Esophagus muscularis mucosa (tissue), 4 donors: ENCODE measurements at regions not wholly inside any gene's neighbourhood (a gene's known extent, or its start where the extent isn't known, plus 50 kb on each side); places are given as distances from the start of the nearest gene placed in this dataset.

Experiments
- CTCF ChIP-seq, 3 experiments: fragments of 200-600 bp in 2 of 3; fragments of 450-650 bp in 1 of 3; sonication (generic) in 2 of 3; IDR thresholded peaks; one replicate each; pipeline ENCODE4 v1.5.1; 2017 to 2019; ENCODE audit warnings: antibody characterized with exemption in 3 of 3, mild to moderate bottlenecking in 2 of 3, moderate library complexity in 1 of 3
- EP300 ChIP-seq: sonication (generic); formaldehyde crosslinking; IDR thresholded peaks from one replicate; pipeline ENCODE4 v1.6.1; 2017; ENCODE audit warnings: antibody characterized with exemption
- POLR2A ChIP-seq: fragments of 450-650 bp; IDR thresholded peaks from one replicate; pipeline ENCODE4 v1.6.1; 2017; ENCODE audit warnings: antibody characterized with exemption, moderate library complexity, mild to moderate bottlenecking, low read depth
- POLR2AphosphoS5 ChIP-seq, 2 donors: sonication (generic); formaldehyde crosslinking; IDR thresholded peaks; one replicate each; pipeline ENCODE4 v1.6.1; 2017; ENCODE audit warnings: antibody characterized with exemption in 2 of 2

GRCh38 chr4:36502350-36502749, 220.9 kb downstream of the DTHD1 start:
- TF ChIP-seq CTCF (IDR thresholded peaks at IDR 0.05): no peak
- no peak for TF ChIP-seq POLR2A
- no peak for TF ChIP-seq POLR2AphosphoS5 (IDR thresholded peaks at IDR 0.05)
- no peak for TF ChIP-seq EP300
